ENCODE measurements at regions not wholly inside any gene's neighbourhood (a gene's known extent, or its start where the extent isn't known, plus 50 kb on each side); places are given as distances from the start of the nearest gene placed in this dataset.

DNA sequence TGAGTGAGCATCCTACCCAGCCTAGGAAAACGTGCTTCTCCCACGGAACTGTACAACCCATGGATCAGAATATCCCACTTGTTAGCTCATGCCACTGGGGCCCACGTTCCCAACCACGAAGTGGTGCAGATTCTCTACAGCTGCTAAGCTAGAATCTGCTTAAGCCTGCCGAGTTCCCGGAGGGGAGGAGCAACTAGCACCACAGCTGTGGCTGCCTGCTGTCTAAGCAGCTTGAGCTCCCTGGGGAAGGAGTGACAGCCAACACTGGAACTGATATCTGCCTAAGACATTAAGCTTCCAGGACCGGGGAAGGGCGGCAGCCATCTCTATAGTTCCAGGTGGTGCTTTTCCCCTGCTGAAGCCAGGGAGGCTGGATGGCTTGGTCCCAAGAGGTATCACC is 334.7 kb upstream of the CHRM2 start:
- TF ChIP-seq, protein P1, sequence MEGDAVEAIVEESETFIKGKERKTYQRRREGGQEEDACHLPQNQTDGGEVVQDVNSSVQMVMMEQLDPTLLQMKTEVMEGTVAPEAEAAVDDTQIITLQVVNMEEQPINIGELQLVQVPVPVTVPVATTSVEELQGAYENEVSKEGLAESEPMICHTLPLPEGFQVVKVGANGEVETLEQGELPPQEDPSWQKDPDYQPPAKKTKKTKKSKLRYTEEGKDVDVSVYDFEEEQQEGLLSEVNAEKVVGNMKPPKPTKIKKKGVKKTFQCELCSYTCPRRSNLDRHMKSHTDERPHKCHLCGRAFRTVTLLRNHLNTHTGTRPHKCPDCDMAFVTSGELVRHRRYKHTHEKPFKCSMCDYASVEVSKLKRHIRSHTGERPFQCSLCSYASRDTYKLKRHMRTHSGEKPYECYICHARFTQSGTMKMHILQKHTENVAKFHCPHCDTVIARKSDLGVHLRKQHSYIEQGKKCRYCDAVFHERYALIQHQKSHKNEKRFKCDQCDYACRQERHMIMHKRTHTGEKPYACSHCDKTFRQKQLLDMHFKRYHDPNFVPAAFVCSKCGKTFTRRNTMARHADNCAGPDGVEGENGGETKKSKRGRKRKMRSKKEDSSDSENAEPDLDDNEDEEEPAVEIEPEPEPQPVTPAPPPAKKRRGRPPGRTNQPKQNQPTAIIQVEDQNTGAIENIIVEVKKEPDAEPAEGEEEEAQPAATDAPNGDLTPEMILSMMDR (IDR thresholded peaks at IDR 0.05) = no peak
- TF ChIP-seq POLR2A (IDR thresholded peaks at IDR 0.05) = no peak

Measured in transverse colon (tissue), 3 donors.